ENCODE measurements at regions not wholly inside any gene's neighbourhood (a gene's known extent, or its start where the extent isn't known, plus 50 kb on each side); places are given as distances from the start of the nearest gene placed in this dataset.
"Not testable (repeated sequence)": the region's sequence is repeated elsewhere in the genome, so short reads cannot be mapped to it uniquely, and the experiment has no call there.

GRCh38 chr4:186832906-186833305 lies 109.2 kb upstream of the FAT1 start:
- no peak for TF ChIP-seq CTCF (IDR thresholded peaks at IDR 0.05)
- ATAC-seq (ENCODE audit: insufficient number of reproducible peaks, low FRiP score, low read depth): peak; percentile 28

GRCh38 chr4:186837463-186837862 lies 113.8 kb upstream of the FAT1 start:
- not testable (repeated sequence) for DNase-seq (ENCODE audit: low spot score); H3K27me3 ChIP-seq (replicated peaks; ENCODE audit: insufficient read depth); H3K9me3 ChIP-seq; H3K4me3 ChIP-seq; H3K36me3 ChIP-seq; H3K4me1 ChIP-seq (ENCODE audit: control insufficient read depth in 1 of 2, low read depth in 2 of 2); ATAC-seq (ENCODE audit: insufficient number of reproducible peaks, low FRiP score, low read depth); H3K27ac ChIP-seq

More at GRCh38 chr4:186832906-186833305, 109.2 kb upstream of the FAT1 start:
- Histone ChIP-seq H3K27me3 (replicated peaks; ENCODE audit: insufficient read depth) (no peaks in the 10 kb centered on the region), H3K9me3 (no peaks in the 10 kb centered on the region), H3K36me3 (no peaks in the 10 kb centered on the region), H3K4me3 (no peak overlapping the region), H3K4me1 (ENCODE audit: control insufficient read depth in 1 of 2, low read depth in 2 of 2) (no peaks in the 10 kb centered on the region), H3K27ac (no peak overlapping the region)
- no peak for DNase-seq (ENCODE audit: low spot score)

- no peak overlapping the region for H3K27ac ChIP-seq
- H3K27me3 ChIP-seq (replicated peaks; ENCODE audit: insufficient read depth): no peaks in the 10 kb centered on the region
- H3K4me1 ChIP-seq (ENCODE audit: control insufficient read depth in 1 of 2, low read depth in 2 of 2): peaks cover 3 to 9% of the 10 kb centered on the region in 2 donors
- no peak overlapping the region for H3K4me3 ChIP-seq
- no peak for TF ChIP-seq CTCF (IDR thresholded peaks at IDR 0.05)
- DNase-seq (ENCODE audit: low spot score) (no peak), ATAC-seq (ENCODE audit: insufficient number of reproducible peaks, low FRiP score, low read depth) (no peak)
- no peaks in the 10 kb centered on the region for H3K36me3 ChIP-seq
- H3K9me3 ChIP-seq: no peaks in the 10 kb centered on the region
Measured at GRCh38 chr4:186838295-186838694, 114.6 kb upstream of the FAT1 start.

- Histone ChIP-seq H3K27me3 (replicated peaks; ENCODE audit: insufficient read depth) (no peaks in the 10 kb centered on the region), H3K4me1 (ENCODE audit: control insufficient read depth in 1 of 2, low read depth in 2 of 2) (peaks cover 3 to 16% of the 10 kb centered on the region in 2 donors), H3K4me3 (peak overlapping the region; percentile 74), H3K9me3 (no peaks in the 10 kb centered on the region), H3K27ac (peak overlapping the region; percentile 77 to 94), H3K36me3 (no peaks in the 10 kb centered on the region)
- no peak for TF ChIP-seq CTCF (IDR thresholded peaks at IDR 0.05)
- peak; percentile 64 for ATAC-seq (ENCODE audit: insufficient number of reproducible peaks, low FRiP score, low read depth)
- no peak for DNase-seq (ENCODE audit: low spot score)
Measured at GRCh38 chr4:186839122-186840037, 115.7 kb upstream of the FAT1 start.

GRCh38 chr4:186840222-186840701 lies 116.6 kb upstream of the FAT1 start:
- TF ChIP-seq CTCF (IDR thresholded peaks at IDR 0.05): no peak
- Histone ChIP-seq H3K4me3 (peak overlapping the region; percentile 74), H3K27ac (peak overlapping the region; percentile 77 to 94), H3K36me3 (no peaks in the 10 kb centered on the region), H3K27me3 (replicated peaks; ENCODE audit: insufficient read depth) (no peaks in the 10 kb centered on the region), H3K9me3 (no peaks in the 10 kb centered on the region), H3K4me1 (ENCODE audit: control insufficient read depth in 1 of 2, low read depth in 2 of 2) (peaks cover 3 to 24% of the 10 kb centered on the region in 2 donors)
- peak; percentile 24 for ATAC-seq (ENCODE audit: insufficient number of reproducible peaks, low FRiP score, low read depth)
- DNase-seq (ENCODE audit: low spot score): no peak

Measured in thoracic aorta (tissue), 2 donors.